ENCODE measurements at regions not wholly inside any gene's neighbourhood (a gene's known extent, or its start where the extent isn't known, plus 50 kb on each side); places are given as distances from the start of the nearest gene placed in this dataset.

GRCh38 chr7:89926194-89926593 lies 228.1 kb upstream of the STEAP1 start:
- DNase-seq (ENCODE audit: low spot score) = no peak

GRCh38 chr7:89926701-89927100 lies 227.6 kb upstream of the STEAP1 start:
- DNase-seq (ENCODE audit: low spot score) = no peak

- no peak for DNase-seq (ENCODE audit: low spot score)
Observed at GRCh38 chr7:89927762-89928161, 226.5 kb upstream of the STEAP1 start.

GRCh38 chr7:89928451-89928850 lies 225.8 kb upstream of the STEAP1 start:
- DNase-seq (ENCODE audit: low spot score) = no peak

GRCh38 chr7:89934101-89934500 lies 220.2 kb upstream of the STEAP1 start:
- DNase-seq (ENCODE audit: low spot score) = no peak

GRCh38 chr7:89943525-89944050 lies 210.7 kb upstream of the STEAP1 start:
- no peak for DNase-seq (ENCODE audit: low spot score)

- no peak for DNase-seq (ENCODE audit: low spot score)
Observed at GRCh38 chr7:89958525-89959068, 195.7 kb upstream of the STEAP1 start.

GRCh38 chr7:89966067-89966664 lies 188.1 kb upstream of the STEAP1 start:
- DNase-seq (ENCODE audit: low spot score) = no peak

GRCh38 chr7:89975577-89975976 lies 178.7 kb upstream of the STEAP1 start:
- no peak for DNase-seq (ENCODE audit: low spot score)

GRCh38 chr7:89987665-89988064 lies 166.6 kb upstream of the STEAP1 start:
- no peak for DNase-seq (ENCODE audit: low spot score)

GRCh38 chr7:89988074-89988473 lies 166.2 kb upstream of the STEAP1 start:
- DNase-seq (ENCODE audit: low spot score) = peak; percentile 27

GRCh38 chr7:89989454-89989853 lies 164.8 kb upstream of the STEAP1 start:
- DNase-seq (ENCODE audit: low spot score) = no peak

- no peak for DNase-seq (ENCODE audit: low spot score)
Observed at GRCh38 chr7:89994483-89994882, 159.8 kb upstream of the STEAP1 start.

GRCh38 chr7:89998554-89998953 lies 155.7 kb upstream of the STEAP1 start:
- DNase-seq (ENCODE audit: low spot score) = no peak

GRCh38 chr7:90005836-90006235 lies 148.4 kb upstream of the STEAP1 start:
- DNase-seq (ENCODE audit: low spot score) = no peak

GRCh38 chr7:90007001-90007654 lies 147.1 kb upstream of the STEAP1 start:
- no peak for DNase-seq (ENCODE audit: low spot score)

- DNase-seq (ENCODE audit: low spot score) = no peak
Observed at GRCh38 chr7:90007831-90008230, 146.4 kb upstream of the STEAP1 start.

GRCh38 chr7:90022213-90022612 lies 132.1 kb upstream of the STEAP1 start:
- DNase-seq (ENCODE audit: low spot score) = no peak

- no peak for DNase-seq (ENCODE audit: low spot score)
Observed at GRCh38 chr7:90025771-90026170, 128.5 kb upstream of the STEAP1 start.

GRCh38 chr7:90033850-90034249 lies 120.4 kb upstream of the STEAP1 start:
- DNase-seq (ENCODE audit: low spot score) = no peak

- DNase-seq (ENCODE audit: low spot score) = no peak
Observed at GRCh38 chr7:90053094-90053493, 101.2 kb upstream of the STEAP1 start.

- DNase-seq (ENCODE audit: low spot score) = no peak
Observed at GRCh38 chr7:90061077-90061476, 93.2 kb upstream of the STEAP1 start.

- DNase-seq (ENCODE audit: low spot score) = no peak
Observed at GRCh38 chr7:90064370-90064769, 89.9 kb upstream of the STEAP1 start.

- no peak for DNase-seq (ENCODE audit: low spot score)
Observed at GRCh38 chr7:90067171-90067570, 87.1 kb upstream of the STEAP1 start.
